ENCODE measurements at regions not wholly inside any gene's neighbourhood (a gene's known extent, or its start where the extent isn't known, plus 50 kb on each side); places are given as distances from the start of the nearest gene placed in this dataset.

DNA sequence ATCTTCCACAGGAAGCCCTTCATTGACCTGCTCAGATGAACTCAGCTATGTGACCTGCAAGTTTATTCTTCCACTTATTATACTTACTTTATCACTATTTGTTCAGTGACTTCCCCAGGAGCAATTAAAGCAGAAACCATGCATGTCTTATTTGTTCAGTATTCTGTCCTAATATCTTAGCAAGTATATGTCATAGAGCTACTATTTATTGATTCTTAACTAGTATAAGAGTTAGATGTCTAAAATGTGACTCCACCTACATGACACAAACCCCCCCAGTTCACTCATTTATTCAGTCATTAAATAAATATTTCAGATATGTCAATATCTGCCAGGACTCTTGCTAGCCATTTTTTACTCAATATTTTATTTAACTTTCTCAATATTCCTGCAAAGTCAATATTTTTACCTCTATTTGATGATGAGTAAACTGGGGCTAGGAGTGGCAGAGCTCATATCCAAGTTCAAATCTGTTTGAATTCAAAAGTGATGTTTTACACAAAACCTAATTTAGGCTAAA, 469.0 kb upstream of the USP24 start:
- Histone ChIP-seq H3K14ac (ENCODE audit: low read length) (no peak overlapping the region), H3K36me3 (ENCODE audit: control insufficient read depth in 1 of 2, insufficient read depth in 2 of 2, low read length in 2 of 2) (no peaks in the 10 kb centered on the region), H4K8ac (ENCODE audit: low read depth, low read length) (peak overlapping the region; percentile 54), H2AFZ (ENCODE audit: insufficient read depth, low read length, poor library complexity) (no peak overlapping the region), H3K4me1 (ENCODE audit: control insufficient read depth in 1 of 2, insufficient read depth in 2 of 2, low read length in 2 of 2) (peaks cover 5 to 6% of the 10 kb centered on the region in 2 experiments), H3K4ac (ENCODE audit: low read depth, low read length) (no peak overlapping the region), H3K79me2 (ENCODE audit: control insufficient read depth, insufficient read depth, low read length, poor library complexity) (no peaks in the 10 kb centered on the region), H2BK120ac (ENCODE audit: insufficient read depth, low read length, poor library complexity) (peak overlapping the region; percentile 66), H3K18ac (ENCODE audit: low read length) (no peak overlapping the region), H2AK5ac (ENCODE audit: low read length) (no peak overlapping the region), H4K91ac (ENCODE audit: low read depth, low read length) (no peak overlapping the region), H3K9ac (ENCODE audit: low read length) (no peak overlapping the region), H3K27me3 (ENCODE audit: insufficient read depth, low read length) (no peaks in the 10 kb centered on the region), H3K4me2 (ENCODE audit: low read length) (no peak overlapping the region), H3K9me3 (ENCODE audit: insufficient read depth, low read depth, low read length) (no peaks in the 10 kb centered on the region), H3K27ac (ENCODE audit: low read depth, low read length) (no peak overlapping the region), H3K23ac (ENCODE audit: low read length) (no peak overlapping the region), H3K79me1 (ENCODE audit: low read length) (peaks cover 23% of the 10 kb centered on the region), H4K12ac (ENCODE audit: low read depth, low read length) (no peak overlapping the region), H2BK5ac (ENCODE audit: low read depth, low read length, poor library complexity) (no peak overlapping the region), H2BK12ac (ENCODE audit: low read length) (no peak overlapping the region), H3K4me3 (ENCODE audit: low read depth, low read length) (no peak overlapping the region)
- DNase-seq, result no peak

DNA sequence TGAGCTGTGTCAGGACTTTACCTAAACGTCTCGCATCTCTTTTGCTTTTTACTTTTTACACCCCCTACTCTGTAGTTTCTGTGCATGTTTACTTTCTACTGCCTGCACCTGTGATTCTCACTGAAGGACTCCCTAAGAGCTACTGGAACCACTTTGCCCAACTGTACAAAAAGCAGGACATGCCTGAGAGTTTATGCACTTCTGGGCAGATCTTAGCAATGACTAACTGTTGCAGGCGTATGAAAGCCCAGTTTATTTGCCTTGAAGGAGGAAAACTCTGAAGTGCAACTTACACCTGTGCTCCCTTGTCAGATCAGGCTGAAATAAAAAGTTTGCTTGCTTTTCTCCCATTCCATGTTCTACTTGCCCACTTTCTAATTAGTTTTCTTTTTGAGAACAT, 467.0 kb upstream of the USP24 start:
- no peak overlapping the region for H2AFZ ChIP-seq (ENCODE audit: insufficient read depth, low read length, poor library complexity)
- H2AK5ac ChIP-seq (ENCODE audit: low read length), result no peak overlapping the region

DNA sequence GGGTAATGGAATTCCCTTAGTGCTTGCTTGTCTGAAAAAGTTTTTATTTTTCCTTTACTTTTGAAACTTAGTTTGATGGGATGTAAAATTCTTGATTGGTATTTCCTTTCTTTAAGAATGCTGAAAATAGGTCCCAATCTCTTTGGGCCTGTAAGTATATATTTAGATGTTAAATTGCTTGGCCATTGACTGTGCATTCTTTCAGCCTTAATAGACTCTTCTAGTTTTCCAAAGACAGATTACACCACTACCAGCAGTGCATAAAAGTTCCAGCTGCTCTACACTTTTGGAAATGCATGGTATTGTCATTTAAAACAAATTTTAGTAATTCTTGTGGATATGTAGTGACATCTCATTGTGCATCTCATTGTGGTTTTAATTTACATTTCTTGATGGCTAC, 464.8 kb upstream of the USP24 start:
- no peak overlapping the region for H2BK5ac ChIP-seq (ENCODE audit: low read depth, low read length, poor library complexity)
- H3K36me3 ChIP-seq (ENCODE audit: control insufficient read depth in 1 of 2, insufficient read depth in 2 of 2, low read length in 2 of 2), result no peaks in the 10 kb centered on the region
- H3K4me2 ChIP-seq (ENCODE audit: low read length), result no peak overlapping the region
- H3K23ac ChIP-seq (ENCODE audit: low read length), result no peak overlapping the region
- H3K9me3 ChIP-seq (ENCODE audit: insufficient read depth, low read depth, low read length), result no peaks in the 10 kb centered on the region
- H2BK12ac ChIP-seq (ENCODE audit: low read length), result no peak overlapping the region
- no peak overlapping the region for H3K4ac ChIP-seq (ENCODE audit: low read depth, low read length)
- H4K12ac ChIP-seq (ENCODE audit: low read depth, low read length), result no peak overlapping the region
- no peak overlapping the region for H2BK120ac ChIP-seq (ENCODE audit: insufficient read depth, low read length, poor library complexity)
- H3K9ac ChIP-seq (ENCODE audit: low read length), result no peak overlapping the region
- no peak overlapping the region for H3K18ac ChIP-seq (ENCODE audit: low read length)
- no peak overlapping the region for H3K4me3 ChIP-seq (ENCODE audit: low read depth, low read length)
- H3K79me1 ChIP-seq (ENCODE audit: low read length), result peaks cover 5% of the 10 kb centered on the region
- peaks cover 0 to 2% of the 10 kb centered on the region in 2 experiments for H3K4me1 ChIP-seq (ENCODE audit: control insufficient read depth in 1 of 2, insufficient read depth in 2 of 2, low read length in 2 of 2)
- no peaks in the 10 kb centered on the region for H3K27me3 ChIP-seq (ENCODE audit: insufficient read depth, low read length)
- H3K14ac ChIP-seq (ENCODE audit: low read length), result no peak overlapping the region
- no peak overlapping the region for H4K91ac ChIP-seq (ENCODE audit: low read depth, low read length)
- no peak overlapping the region for H4K8ac ChIP-seq (ENCODE audit: low read depth, low read length)
- no peaks in the 10 kb centered on the region for H3K79me2 ChIP-seq (ENCODE audit: control insufficient read depth, insufficient read depth, low read length, poor library complexity)
- peak in 1 of 2 donors; percentile 62 for DNase-seq
- no peak overlapping the region for H2AFZ ChIP-seq (ENCODE audit: insufficient read depth, low read length, poor library complexity)
- no peak overlapping the region for H2AK5ac ChIP-seq (ENCODE audit: low read length)
- no peak overlapping the region for H3K27ac ChIP-seq (ENCODE audit: low read depth, low read length)

More for the DNA sequence above, 467.0 kb upstream of the USP24 start:
- no peak overlapping the region for H4K91ac ChIP-seq (ENCODE audit: low read depth, low read length)
- peaks cover 5 to 6% of the 10 kb centered on the region in 2 experiments for H3K4me1 ChIP-seq (ENCODE audit: control insufficient read depth in 1 of 2, insufficient read depth in 2 of 2, low read length in 2 of 2)
- no peak overlapping the region for H3K18ac ChIP-seq (ENCODE audit: low read length)
- no peaks in the 10 kb centered on the region for H3K27me3 ChIP-seq (ENCODE audit: insufficient read depth, low read length)
- no peak overlapping the region for H3K9ac ChIP-seq (ENCODE audit: low read length)
- no peaks in the 10 kb centered on the region for H3K36me3 ChIP-seq (ENCODE audit: control insufficient read depth in 1 of 2, insufficient read depth in 2 of 2, low read length in 2 of 2)
- no CpG with 5 or more reads among the region's 3 CpGs for WGBS (ENCODE audit: extremely low coverage, insufficient coverage, insufficient read length)
- H3K14ac ChIP-seq (ENCODE audit: low read length), result no peak overlapping the region
- H4K8ac ChIP-seq (ENCODE audit: low read depth, low read length), result no peak overlapping the region
- peak overlapping the region; percentile 30 for H2BK12ac ChIP-seq (ENCODE audit: low read length)
- H3K79me1 ChIP-seq (ENCODE audit: low read length), result peaks cover 19% of the 10 kb centered on the region
- H2BK5ac ChIP-seq (ENCODE audit: low read depth, low read length, poor library complexity), result no peak overlapping the region
- no peaks in the 10 kb centered on the region for H3K9me3 ChIP-seq (ENCODE audit: insufficient read depth, low read depth, low read length)
- H3K4me2 ChIP-seq (ENCODE audit: low read length), result no peak overlapping the region
- no peak overlapping the region for H3K4ac ChIP-seq (ENCODE audit: low read depth, low read length)
- no peak overlapping the region for H3K27ac ChIP-seq (ENCODE audit: low read depth, low read length)
- H3K79me2 ChIP-seq (ENCODE audit: control insufficient read depth, insufficient read depth, low read length, poor library complexity), result no peaks in the 10 kb centered on the region
- H3K4me3 ChIP-seq (ENCODE audit: low read depth, low read length), result no peak overlapping the region
- H2BK120ac ChIP-seq (ENCODE audit: insufficient read depth, low read length, poor library complexity), result peak overlapping the region; percentile 7
- no peak for DNase-seq
- no peak overlapping the region for H3K23ac ChIP-seq (ENCODE audit: low read length)
- no peak overlapping the region for H4K12ac ChIP-seq (ENCODE audit: low read depth, low read length)

DNA sequence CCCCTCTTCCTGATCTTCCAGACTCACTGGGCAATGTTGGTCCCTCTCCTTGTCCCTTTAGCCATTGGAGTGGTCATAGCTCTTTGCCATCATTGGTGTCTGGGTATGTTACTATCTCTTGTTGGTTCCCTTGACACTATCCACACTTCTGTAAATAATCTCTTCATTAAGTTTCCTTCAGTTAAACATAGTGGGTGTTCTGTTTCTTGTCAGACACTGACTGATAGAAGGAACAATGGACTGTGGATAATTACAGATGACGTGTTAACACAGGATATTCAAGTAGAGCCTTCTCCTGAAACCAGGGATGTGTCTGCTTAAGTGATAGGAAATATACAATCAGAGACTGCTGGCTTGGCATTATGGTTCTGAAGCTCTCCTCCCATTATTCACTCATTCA, 458.3 kb upstream of the USP24 start:
- no peak overlapping the region for H3K4me2 ChIP-seq (ENCODE audit: low read length)
- peaks cover 2 to 9% of the 10 kb centered on the region in 2 experiments for H3K4me1 ChIP-seq (ENCODE audit: control insufficient read depth in 1 of 2, insufficient read depth in 2 of 2, low read length in 2 of 2)
- no peak for DNase-seq
- peak overlapping the region; percentile 96 for H2BK120ac ChIP-seq (ENCODE audit: insufficient read depth, low read length, poor library complexity)
- H4K12ac ChIP-seq (ENCODE audit: low read depth, low read length), result no peak overlapping the region
- peak overlapping the region; percentile 84 for H3K27ac ChIP-seq (ENCODE audit: low read depth, low read length)
- H2BK12ac ChIP-seq (ENCODE audit: low read length), result peak overlapping the region; percentile 1
- H3K14ac ChIP-seq (ENCODE audit: low read length), result peak overlapping the region; percentile 56
- H3K9me3 ChIP-seq (ENCODE audit: insufficient read depth, low read depth, low read length), result no peaks in the 10 kb centered on the region
- no peaks in the 10 kb centered on the region for H3K36me3 ChIP-seq (ENCODE audit: control insufficient read depth in 1 of 2, insufficient read depth in 2 of 2, low read length in 2 of 2)
- H3K9ac ChIP-seq (ENCODE audit: low read length), result no peak overlapping the region
- no peak overlapping the region for H2AK5ac ChIP-seq (ENCODE audit: low read length)
- H3K4ac ChIP-seq (ENCODE audit: low read depth, low read length), result no peak overlapping the region
- H4K8ac ChIP-seq (ENCODE audit: low read depth, low read length), result no peak overlapping the region
- H3K79me2 ChIP-seq (ENCODE audit: control insufficient read depth, insufficient read depth, low read length, poor library complexity), result peaks cover 3% of the 10 kb centered on the region
- peak overlapping the region; percentile 68 for H4K91ac ChIP-seq (ENCODE audit: low read depth, low read length)
- H3K27me3 ChIP-seq (ENCODE audit: insufficient read depth, low read length), result no peaks in the 10 kb centered on the region
- H3K18ac ChIP-seq (ENCODE audit: low read length), result peak overlapping the region; percentile 20
- H3K4me3 ChIP-seq (ENCODE audit: low read depth, low read length), result no peak overlapping the region
- no CpG with 5 or more reads among the region's 1 CpG for WGBS (ENCODE audit: extremely low coverage, insufficient coverage, insufficient read length)
- no peak overlapping the region for H2AFZ ChIP-seq (ENCODE audit: insufficient read depth, low read length, poor library complexity)
- peaks cover 25% of the 10 kb centered on the region for H3K79me1 ChIP-seq (ENCODE audit: low read length)
- peak overlapping the region; percentile 43 for H2BK5ac ChIP-seq (ENCODE audit: low read depth, low read length, poor library complexity)
- H3K23ac ChIP-seq (ENCODE audit: low read length), result no peak overlapping the region

All from trophoblast cell (in vitro differentiated cells and primary cell).